Bone marrow (tissue), 2 donors: ENCODE measurements at regions not wholly inside any gene's neighbourhood (a gene's known extent, or its start where the extent isn't known, plus 50 kb on each side); places are given as distances from the start of the nearest gene placed in this dataset.

ENCODE experiments used
- DNase-seq, 2 donors: peaks; one replicate each; lab custom pipeline; 2025; lab: John Stamatoyannopoulos, UW

GRCh38 chr1:87999852-88000251, 671.2 kb downstream of the LMO4 start:
- no peak for DNase-seq

- DNase-seq, result no peak
These were observed 672.8 kb downstream of the LMO4 start for GRCh38 chr1:88001460-88001859.

- no peak for DNase-seq
These were observed 674.6 kb downstream of the LMO4 start for GRCh38 chr1:88003255-88003654.

- DNase-seq, result no peak
These were observed 674.2 kb upstream of the PKN2 start for GRCh38 chr1:88009916-88010315.

GRCh38 chr1:88013485-88013884, 670.6 kb upstream of the PKN2 start:
- no peak for DNase-seq

GRCh38 chr1:88014131-88014530, 669.9 kb upstream of the PKN2 start:
- DNase-seq, result no peak

- DNase-seq, result no peak
These were observed 667.1 kb upstream of the PKN2 start for GRCh38 chr1:88016947-88017346.

GRCh38 chr1:88021529-88021928, 662.5 kb upstream of the PKN2 start:
- no peak for DNase-seq

GRCh38 chr1:88022516-88022915, 661.6 kb upstream of the PKN2 start:
- DNase-seq, result no peak

- no peak for DNase-seq
These were observed 654.9 kb upstream of the PKN2 start for GRCh38 chr1:88029142-88029541.

- DNase-seq, result no peak
These were observed 654.2 kb upstream of the PKN2 start for GRCh38 chr1:88029899-88030298.

- no peak for DNase-seq
These were observed 648.5 kb upstream of the PKN2 start for GRCh38 chr1:88035578-88035977.

- no peak for DNase-seq
These were observed 647.6 kb upstream of the PKN2 start for GRCh38 chr1:88036345-88037014.

GRCh38 chr1:88039240-88039639, 644.8 kb upstream of the PKN2 start:
- no peak for DNase-seq

- no peak for DNase-seq
These were observed 640.2 kb upstream of the PKN2 start for GRCh38 chr1:88043834-88044233.

- no peak for DNase-seq
These were observed 631.9 kb upstream of the PKN2 start for GRCh38 chr1:88052167-88052566.

GRCh38 chr1:88053065-88053464, 631.0 kb upstream of the PKN2 start:
- DNase-seq, result no peak

- no peak for DNase-seq
These were observed 627.2 kb upstream of the PKN2 start for GRCh38 chr1:88056881-88057280.

- DNase-seq, result no peak
These were observed 625.9 kb upstream of the PKN2 start for GRCh38 chr1:88058205-88058604.

GRCh38 chr1:88060112-88060673, 623.9 kb upstream of the PKN2 start:
- DNase-seq, result no peak

- no peak for DNase-seq
These were observed 623.2 kb upstream of the PKN2 start for GRCh38 chr1:88060750-88061491.

- DNase-seq, result peak in 1 of 2 donors; percentile 19
These were observed 622.4 kb upstream of the PKN2 start for GRCh38 chr1:88061492-88062177.

GRCh38 chr1:88062650-88063153, 621.4 kb upstream of the PKN2 start:
- no peak for DNase-seq
